Stomach (tissue), 4 donors: ENCODE measurements at regions not wholly inside any gene's neighbourhood (a gene's known extent, or its start where the extent isn't known, plus 50 kb on each side); places are given as distances from the start of the nearest gene placed in this dataset.

Experiments
- EP300 ChIP-seq: sonication (generic); formaldehyde crosslinking; IDR thresholded peaks from one replicate; pipeline ENCODE4 v1.6.1; 2017; ENCODE audit warnings: antibody characterized with exemption
- POLR2A ChIP-seq, 4 donors: fragments of 450-650 bp; IDR thresholded peaks; one replicate each; pipeline ENCODE4 v1.6.1; 2016; ENCODE audit warnings: antibody characterized with exemption in 4 of 4, control low read depth in 2 of 4, mild to moderate bottlenecking in 1 of 4, moderate library complexity in 1 of 4
- TF ChIP-seq, protein P1 (sequence below), 7 experiments: fragments of 450-650 bp in 4 of 7; fragments of 200-600 bp in 3 of 7; sonication (generic) in 3 of 7; IDR thresholded peaks; one replicate each; pipeline ENCODE4 v1.5.1; 2016 to 2019; ENCODE audit warnings: antibody characterized with exemption in 7 of 7, control low read depth in 2 of 7, mild to moderate bottlenecking in 1 of 7

- TF ChIP-seq, protein P1, sequence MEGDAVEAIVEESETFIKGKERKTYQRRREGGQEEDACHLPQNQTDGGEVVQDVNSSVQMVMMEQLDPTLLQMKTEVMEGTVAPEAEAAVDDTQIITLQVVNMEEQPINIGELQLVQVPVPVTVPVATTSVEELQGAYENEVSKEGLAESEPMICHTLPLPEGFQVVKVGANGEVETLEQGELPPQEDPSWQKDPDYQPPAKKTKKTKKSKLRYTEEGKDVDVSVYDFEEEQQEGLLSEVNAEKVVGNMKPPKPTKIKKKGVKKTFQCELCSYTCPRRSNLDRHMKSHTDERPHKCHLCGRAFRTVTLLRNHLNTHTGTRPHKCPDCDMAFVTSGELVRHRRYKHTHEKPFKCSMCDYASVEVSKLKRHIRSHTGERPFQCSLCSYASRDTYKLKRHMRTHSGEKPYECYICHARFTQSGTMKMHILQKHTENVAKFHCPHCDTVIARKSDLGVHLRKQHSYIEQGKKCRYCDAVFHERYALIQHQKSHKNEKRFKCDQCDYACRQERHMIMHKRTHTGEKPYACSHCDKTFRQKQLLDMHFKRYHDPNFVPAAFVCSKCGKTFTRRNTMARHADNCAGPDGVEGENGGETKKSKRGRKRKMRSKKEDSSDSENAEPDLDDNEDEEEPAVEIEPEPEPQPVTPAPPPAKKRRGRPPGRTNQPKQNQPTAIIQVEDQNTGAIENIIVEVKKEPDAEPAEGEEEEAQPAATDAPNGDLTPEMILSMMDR (IDR thresholded peaks at IDR 0.05) = no peak
- no peak for TF ChIP-seq EP300
- TF ChIP-seq POLR2A (IDR thresholded peaks at IDR 0.05) = no peak
These were observed 1198.6 kb upstream of the ACO1 start for GRCh38 chr9:31185831-31186230.
